Prostate gland (tissue), 2 donors: ENCODE measurements at regions not wholly inside any gene's neighbourhood (a gene's known extent, or its start where the extent isn't known, plus 50 kb on each side); places are given as distances from the start of the nearest gene placed in this dataset.

Experiments used
- CTCF ChIP-seq, 4 experiments: fragments of 200-600 bp in 2 of 4; fragments of 450-650 bp in 2 of 4; sonication (generic) in 2 of 4; IDR thresholded peaks; 1 replicate in 3 of 4; 2 replicates in 1 of 4; pipeline ENCODE4 v1.5.1; 2016 to 2019; ENCODE audit warnings: antibody characterized with exemption in 4 of 4, mild to moderate bottlenecking in 2 of 4, moderate library complexity in 2 of 4
- POLR2A ChIP-seq: fragments of 450-650 bp; IDR thresholded peaks from one replicate; pipeline ENCODE4 v1.6.1; 2016; ENCODE audit warnings: antibody characterized with exemption, mild to moderate bottlenecking
- POLR2AphosphoS5 ChIP-seq: sonication (generic); formaldehyde crosslinking; IDR thresholded peaks from one replicate; pipeline ENCODE4 v1.6.1; 2017; ENCODE audit warnings: antibody characterized with exemption

GRCh38 chr4:124566030-124566429 lies 146.5 kb downstream of the ANKRD50 start:
- no peak for TF ChIP-seq CTCF (IDR thresholded peaks at IDR 0.05)
- no peak for TF ChIP-seq POLR2AphosphoS5
- no peak for TF ChIP-seq POLR2A
